ENCODE measurements at regions not wholly inside any gene's neighbourhood (a gene's known extent, or its start where the extent isn't known, plus 50 kb on each side); places are given as distances from the start of the nearest gene placed in this dataset.

GRCh38 chr10:91005276-91005675, 84.4 kb upstream of the ANKRD1 start:
- peak; percentile 73 for DNase-seq

GRCh38 chr10:91006001-91006751, 85.3 kb upstream of the ANKRD1 start:
- DNase-seq: peak; percentile 71

DNA sequence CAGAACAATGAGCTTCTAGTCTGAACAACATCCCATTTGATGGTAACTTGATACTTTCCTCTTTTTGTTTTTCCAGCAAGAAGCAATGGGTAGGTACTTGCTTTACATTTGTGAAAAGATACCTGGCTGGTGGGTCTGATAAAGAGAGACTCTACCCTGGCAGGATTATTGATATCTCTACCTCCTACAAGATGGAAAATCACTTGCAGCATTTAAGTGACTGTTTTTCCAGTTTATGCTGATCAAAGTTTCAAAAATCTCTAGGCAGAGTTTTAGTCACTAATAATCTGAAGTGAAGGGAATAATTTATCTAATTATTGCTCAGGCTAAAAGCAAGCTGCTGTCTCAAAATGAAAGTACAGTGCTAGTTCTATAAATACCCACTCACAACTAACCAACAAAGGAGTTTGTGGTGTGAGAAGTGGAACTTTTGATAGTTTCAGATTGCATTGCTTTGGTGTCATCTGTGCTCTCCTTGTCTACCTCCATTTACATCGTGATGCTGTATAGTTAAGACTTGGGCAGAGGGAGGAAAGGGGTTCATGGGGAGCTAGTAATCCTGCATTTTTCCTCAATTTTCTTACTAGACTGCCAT, 86.0 kb upstream of the ANKRD1 start:
- DNase-seq: no peak

DNA sequence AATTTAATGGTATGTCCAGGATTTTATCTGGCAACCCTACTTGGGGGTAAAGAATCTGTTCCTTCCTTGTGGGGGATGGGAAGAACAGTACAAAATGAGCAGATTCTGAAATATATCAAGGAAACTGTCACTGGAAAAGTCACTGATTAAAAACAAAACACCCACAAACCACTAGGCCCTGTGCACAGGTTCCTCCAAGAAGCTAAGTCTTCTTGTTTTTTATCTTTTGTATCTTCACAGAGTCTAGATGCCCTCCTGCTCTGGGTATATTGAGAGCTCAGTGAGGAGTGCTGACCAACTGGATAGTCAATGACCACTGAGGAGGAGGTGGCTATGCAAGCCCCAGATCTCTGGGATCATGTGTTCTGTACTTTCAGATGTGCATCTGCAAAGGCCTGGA, 86.8 kb upstream of the ANKRD1 start:
- DNase-seq: no peak

GRCh38 chr10:91009121-91009520, 88.2 kb upstream of the ANKRD1 start:
- DNase-seq: no peak

- DNase-seq: no peak
These were observed 90.1 kb upstream of the ANKRD1 start for GRCh38 chr10:91010952-91011351.

DNA sequence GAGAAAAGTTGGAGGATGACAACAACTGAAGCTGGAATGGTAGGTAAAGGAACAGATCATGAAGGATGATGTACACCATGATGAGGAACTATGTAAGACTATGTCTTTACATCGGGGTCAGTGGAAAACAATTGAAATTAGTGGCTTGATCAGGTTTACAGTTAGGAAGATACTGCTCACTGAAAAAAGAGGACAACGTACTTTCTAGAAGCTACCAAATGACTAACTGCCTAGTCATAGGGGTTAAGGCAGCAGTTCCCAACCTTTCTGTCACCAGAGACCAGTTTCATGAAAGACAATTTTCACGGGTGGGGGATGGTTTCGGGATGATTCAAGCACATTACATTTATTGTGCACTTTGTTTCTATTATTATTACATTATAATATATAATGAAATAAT, 91.6 kb upstream of the ANKRD1 start:
- DNase-seq: no peak

DNA sequence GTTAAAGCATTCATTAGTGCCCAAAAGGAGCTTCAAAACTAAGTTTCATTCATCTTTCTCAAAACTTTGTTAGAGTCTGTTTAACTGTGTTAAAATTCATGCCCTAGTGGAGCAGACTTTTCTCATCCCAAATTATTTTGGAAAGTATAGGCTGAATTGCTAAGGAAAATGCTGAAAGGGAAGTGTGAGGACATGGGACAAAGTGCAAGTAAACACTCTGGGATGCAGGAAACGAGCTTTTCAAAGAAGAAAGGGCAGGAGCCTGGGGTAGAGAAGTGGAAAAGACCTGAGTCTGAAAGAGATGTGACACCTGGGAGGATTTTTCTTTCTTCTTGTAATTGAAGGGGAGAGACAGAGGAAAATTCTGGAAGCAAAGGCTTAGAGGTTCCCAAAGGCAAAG, 93.1 kb upstream of the ANKRD1 start:
- DNase-seq: no peak

DNA sequence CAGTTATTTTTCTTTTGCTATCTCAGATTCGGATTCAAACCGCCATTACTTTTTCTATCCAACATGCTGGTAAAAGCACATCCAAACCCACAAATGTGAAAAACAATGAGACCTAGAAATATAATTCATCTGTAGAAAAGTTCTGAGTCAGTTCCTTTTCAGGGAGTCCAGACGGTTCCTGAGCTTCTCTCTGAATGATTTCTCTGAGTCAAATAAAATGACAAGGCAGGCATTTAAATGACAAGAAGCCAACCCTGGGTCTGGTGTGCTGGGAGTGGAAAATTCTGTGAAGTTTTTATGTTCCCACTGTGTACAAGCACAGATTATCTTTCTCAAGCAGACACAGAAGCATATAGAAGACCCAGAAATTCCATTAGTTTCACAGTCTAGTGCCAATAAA, 96.3 kb upstream of the ANKRD1 start:
- DNase-seq: no peak

DNA sequence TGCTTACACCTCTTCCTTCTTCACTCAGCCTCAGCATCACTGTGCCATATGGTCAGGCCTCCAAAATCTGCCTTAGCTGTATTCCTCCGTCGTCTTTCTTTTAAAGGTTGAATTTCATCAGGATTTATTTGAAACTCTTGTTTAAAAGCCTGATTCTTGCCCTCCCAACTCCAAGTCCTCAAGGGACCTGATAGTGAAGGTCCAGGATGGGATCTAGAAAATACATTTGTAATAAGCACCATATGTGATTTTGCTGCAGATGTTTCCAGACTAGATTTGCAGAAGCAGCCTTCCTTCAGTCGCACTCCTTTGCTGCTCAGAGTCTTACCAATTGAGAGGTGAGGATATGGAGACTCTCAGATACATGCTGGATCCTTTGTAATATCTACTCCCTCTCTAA, 101.0 kb upstream of the ANKRD1 start:
- no peak for DNase-seq

DNA sequence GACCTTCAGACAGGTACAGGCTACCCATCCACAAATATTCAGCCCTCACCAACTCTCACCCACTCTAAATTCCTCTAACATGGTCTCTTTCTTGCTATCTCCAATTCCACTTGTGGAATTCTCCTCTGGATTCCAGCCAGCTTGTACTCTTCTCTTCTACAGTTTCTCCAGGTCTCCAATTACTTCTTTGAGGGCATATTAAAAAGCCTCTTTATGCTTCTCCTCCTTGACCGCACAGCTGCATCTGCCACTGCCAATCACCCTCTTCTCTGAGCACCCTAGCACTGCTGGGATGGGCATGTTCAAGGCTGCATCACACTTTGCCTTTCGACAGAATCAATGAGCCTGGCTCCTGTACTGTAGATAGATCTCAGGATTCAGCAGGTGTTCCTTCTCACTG, 101.5 kb upstream of the ANKRD1 start:
- DNase-seq: no peak

GRCh38 chr10:91022924-91023699, 102.2 kb upstream of the ANKRD1 start:
- no peak for DNase-seq

DNA sequence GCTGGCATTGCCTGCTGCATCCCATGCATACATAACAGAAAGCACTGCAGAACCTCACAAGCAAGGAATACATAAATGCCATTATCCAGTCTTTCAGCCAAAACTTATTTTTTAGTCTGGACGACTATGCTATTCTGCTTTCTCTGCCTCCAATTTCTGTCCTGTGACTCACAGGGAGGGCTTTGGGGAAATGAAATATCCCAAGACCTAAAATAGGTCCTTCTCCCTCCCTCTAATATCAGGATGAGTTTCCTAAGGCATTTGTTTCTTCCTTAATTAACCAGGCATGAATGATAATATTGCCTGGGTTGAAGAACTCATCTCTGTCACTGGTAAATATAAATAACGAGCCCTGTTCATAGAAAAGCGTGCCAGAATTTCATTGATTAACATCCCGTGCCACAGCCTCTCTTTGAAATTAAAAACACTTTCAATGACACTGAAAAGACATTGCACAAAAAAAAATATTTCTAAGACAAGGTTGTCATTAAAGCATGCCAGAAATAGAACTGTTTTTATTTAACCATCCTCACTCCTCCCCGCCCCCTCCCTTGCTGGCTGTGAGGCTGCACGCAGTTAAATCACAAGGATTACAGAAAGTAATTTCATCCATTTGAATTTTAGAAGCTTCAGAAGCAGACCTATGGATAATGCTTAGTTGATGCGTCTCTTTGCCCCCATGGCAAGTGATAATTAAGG, 103.0 kb upstream of the ANKRD1 start:
- no peak for DNase-seq

DNA sequence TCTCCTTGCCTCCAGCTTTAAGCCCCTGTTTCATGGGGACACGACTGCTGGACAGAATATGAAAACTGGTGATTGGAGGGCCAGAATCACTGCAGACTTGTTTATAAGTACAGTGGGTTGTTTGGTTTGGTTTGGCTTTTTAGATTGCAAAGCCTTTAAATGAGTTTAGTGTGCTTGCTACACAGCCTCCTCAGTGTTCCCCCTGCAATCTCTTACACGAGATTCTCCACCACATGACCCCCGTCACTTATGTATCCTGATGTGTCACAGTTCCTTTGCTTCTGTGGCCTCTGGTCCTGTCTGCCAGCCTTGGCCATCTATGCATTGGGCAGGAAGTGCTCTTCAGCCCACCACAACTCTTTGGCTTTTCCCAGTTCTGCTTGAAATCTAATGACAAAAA, 103.7 kb upstream of the ANKRD1 start:
- DNase-seq: no peak

- peak; percentile 21 for DNase-seq
These were observed 111.8 kb upstream of the ANKRD1 start for GRCh38 chr10:91032611-91033206.

DNA sequence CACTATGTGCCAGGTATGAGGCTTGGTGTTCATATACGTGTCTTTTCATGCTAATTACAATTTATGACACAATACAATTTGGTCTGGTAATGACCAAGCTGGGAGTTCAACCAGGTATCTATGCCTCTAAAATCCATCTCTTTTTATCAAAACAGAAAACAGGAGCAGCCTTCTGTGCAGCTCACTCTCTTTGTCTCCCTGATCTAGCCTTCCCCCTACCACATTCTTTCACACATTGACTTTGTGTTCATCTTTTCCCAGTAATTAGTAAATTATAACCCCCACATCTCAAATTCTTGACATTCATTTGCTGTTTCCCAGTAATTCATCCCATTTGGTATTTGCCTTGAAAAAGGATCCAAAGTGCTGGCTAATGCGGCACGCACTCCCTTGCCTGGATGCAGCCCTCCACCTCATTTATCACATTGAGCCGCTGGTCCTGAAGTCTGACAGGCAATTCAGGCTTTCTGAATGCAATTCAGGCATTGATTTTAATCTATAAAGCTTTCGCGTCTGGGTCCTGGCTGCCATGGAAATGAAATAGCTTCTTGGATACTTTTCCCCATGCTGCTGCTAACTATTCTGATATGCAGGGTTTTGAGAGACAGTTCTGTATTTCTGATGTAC, 112.5 kb upstream of the ANKRD1 start:
- DNase-seq: no peak

- DNase-seq: no peak
These were observed 113.2 kb upstream of the ANKRD1 start for GRCh38 chr10:91034042-91034441.

DNA sequence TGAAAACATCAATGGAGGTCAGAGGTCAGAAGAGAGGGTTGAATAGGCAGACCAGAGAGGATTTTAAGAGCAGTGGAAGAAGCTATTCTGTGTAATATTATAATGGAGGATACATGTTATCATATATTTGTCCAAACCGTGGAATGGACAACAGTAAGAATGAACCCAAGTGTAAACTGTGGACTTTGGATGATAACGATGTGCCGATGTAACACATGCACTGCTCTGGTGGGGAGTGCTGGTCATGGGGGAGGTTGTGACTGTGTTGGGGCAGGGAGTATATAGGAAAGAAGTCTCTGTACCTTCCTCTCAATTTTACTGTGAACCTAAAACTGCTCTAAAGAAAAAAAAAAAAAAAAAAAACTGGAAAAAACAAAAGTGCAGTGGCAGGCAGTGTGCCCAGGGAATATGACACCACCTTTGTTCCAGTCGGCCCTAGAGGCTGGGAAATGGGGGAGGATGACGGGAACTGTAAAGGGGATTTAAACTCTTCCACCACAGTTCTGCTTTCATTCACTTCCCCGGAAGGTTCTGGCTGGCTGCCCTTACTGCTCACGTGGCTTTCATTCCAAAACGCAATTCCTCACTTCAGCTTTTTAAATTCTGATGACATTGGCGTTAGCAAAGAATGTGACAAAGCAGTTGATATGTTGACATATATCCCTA, 113.7 kb upstream of the ANKRD1 start:
- DNase-seq: peak; percentile 65

- DNase-seq: no peak
These were observed 114.9 kb upstream of the ANKRD1 start for GRCh38 chr10:91035650-91036292.

- no peak for DNase-seq
These were observed 116.0 kb upstream of the ANKRD1 start for GRCh38 chr10:91036807-91037411.

- DNase-seq: no peak
These were observed 118.1 kb upstream of the ANKRD1 start for GRCh38 chr10:91038971-91039370.

Measured in inflammatory macrophage treated with lipopolysaccharide for 4 hours (primary cell).